Caco-2 (cell line): ENCODE measurements at regions not wholly inside any gene's neighbourhood (a gene's known extent, or its start where the extent isn't known, plus 50 kb on each side); places are given as distances from the start of the nearest gene placed in this dataset.

Source experiments
- BruUV-seq: library from RNA; stranded (reverse); fragments of 400-500 nt; replicated peaks from 2 replicates; lab custom pipeline; 2021; lab: Mats Ljungman, UMichigan
- CTCF ChIA-PET: fragments of 300-600 bp; sonication (Branson Sonifier 250); formaldehyde crosslinking; loops from one replicate; lab custom pipeline; 2022; ENCODE audit warnings: antibody characterized with exemption; lab: Charles Lee
- POLR2A ChIA-PET: fragments of 300-600 bp; sonication (Branson Sonifier 250); formaldehyde crosslinking; loops from one replicate; lab custom pipeline; 2022; ENCODE audit warnings: antibody characterized with exemption; lab: Charles Lee
- DNase-seq, 2 experiments: peaks; one replicate each; pipeline versions ENCODE4 v3.0.0 to v3.0.0-alpha.2; 2020 to 2022
- H3K27me3 ChIP-seq: replicated peaks from 2 replicates; pipeline ENCODE4 v1.6.0; 2011; ENCODE audit warnings: low read length; ENCODE audit not compliant: control insufficient read depth, insufficient read depth
- H3K36me3 ChIP-seq: 2 replicates; pipeline ENCODE4 v1.5.1; 2011; ENCODE audit warnings: low read length; ENCODE audit not compliant: control insufficient read depth, insufficient read depth
- H3K4me1 ChIP-seq: fragments of 250-450 bp; sonication (Bioruptor Pico); 2 replicates; pipeline ENCODE4 v1.5.1; 2020; ENCODE audit warnings: mild to moderate bottlenecking
- H3K4me3 ChIP-seq: 2 replicates; pipeline ENCODE4 v1.5.1; 2011; ENCODE audit warnings: low read depth, mild to moderate bottlenecking, control low read depth, low read length
- H3K9me3 ChIP-seq: fragments of 250-450 bp; sonication (Bioruptor Pico); 2 replicates; pipeline ENCODE4 v1.5.1; 2020; ENCODE audit warnings: mild to moderate bottlenecking, moderate library complexity
- H3K27ac Mint-ChIP-seq: one replicate; pipeline ENCODE4 v1.8.0; 2022; ENCODE audit warnings: mixed read lengths; ENCODE audit not compliant: unreplicated experiment
- H3K27me3 Mint-ChIP-seq: one replicate; pipeline ENCODE4 v1.8.0; 2022; ENCODE audit warnings: mixed read lengths; ENCODE audit not compliant: insufficient read depth, unreplicated experiment
- H3K36me3 Mint-ChIP-seq: one replicate; pipeline ENCODE4 v1.8.0; 2022; ENCODE audit warnings: mild to moderate bottlenecking, mixed read lengths; ENCODE audit not compliant: insufficient read depth, unreplicated experiment
- H3K4me1 Mint-ChIP-seq: one replicate; pipeline ENCODE4 v1.8.0; 2022; ENCODE audit warnings: low read depth, mixed read lengths; ENCODE audit not compliant: unreplicated experiment
- H3K4me3 Mint-ChIP-seq: one replicate; pipeline ENCODE4 v1.8.0; 2022; ENCODE audit warnings: mild to moderate bottlenecking, moderate library complexity, mixed read lengths; ENCODE audit not compliant: unreplicated experiment
- H3K9me3 Mint-ChIP-seq: one replicate; pipeline ENCODE4 v1.8.0; 2022; ENCODE audit warnings: mixed read lengths; ENCODE audit not compliant: unreplicated experiment
- intact Hi-C: fragments of 100-400 bp; cut with micrococcal nuclease; formaldehyde crosslinking; loops from one replicate; pipeline ENCODE4 v1.10.0; 2022; ENCODE audit not compliant: unreplicated experiment
- TF ChIP-seq, protein P1 (sequence below), 2 experiments: fragments of 200-600 bp in 1 of 2; IDR thresholded peaks; 1 replicate in 1 of 2; 2 replicates in 1 of 2; pipeline versions ENCODE4 v1.5.1 to v1.8.0; 2011 to 2022; ENCODE audit warnings: antibody characterized with exemption in 1 of 2, control low read depth in 1 of 2, inconsistent platforms in 1 of 2, low read depth in 1 of 2, low read length in 1 of 2, mild to moderate bottlenecking in 1 of 2, moderate library complexity in 1 of 2; ENCODE audit not compliant: insufficient read depth in 1 of 2, severe bottlenecking in 1 of 2, unreplicated experiment in 1 of 2

DNA sequence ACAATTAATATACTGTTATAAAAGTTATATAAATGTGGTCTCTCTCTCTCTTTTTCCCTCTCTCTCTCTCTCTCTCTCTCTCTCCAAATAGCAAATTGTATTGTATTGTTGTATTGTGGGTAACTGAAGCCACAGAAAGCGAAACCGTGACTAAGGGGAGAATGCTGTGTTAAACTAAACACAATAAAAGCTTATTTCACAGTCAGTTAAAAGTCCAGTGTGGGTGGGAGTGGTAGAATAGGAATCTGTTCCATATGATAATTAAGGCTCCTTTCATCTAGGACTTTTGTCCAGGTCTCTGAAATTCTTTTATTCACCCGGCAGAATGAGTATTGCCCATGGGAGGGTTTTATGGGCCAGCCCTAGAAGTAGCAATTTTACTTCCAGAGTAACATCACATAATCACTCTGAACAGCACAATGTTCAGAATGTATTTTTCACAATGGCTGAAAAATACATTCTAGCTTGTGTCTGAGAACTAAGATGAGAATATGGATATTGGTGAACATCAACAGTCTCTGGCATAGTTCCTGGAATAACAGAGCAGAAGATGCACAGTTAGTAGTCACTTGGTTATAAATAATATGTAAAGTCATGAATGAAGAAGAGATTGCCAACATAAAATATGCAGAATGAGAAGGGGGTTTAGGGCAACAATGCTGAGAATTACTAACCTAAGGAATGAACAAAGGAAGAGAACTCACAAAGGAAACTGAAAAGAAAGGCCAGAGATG, 399.1 kb downstream of the PLCL1 start:
- POLR2A ChIA-PET, result no interaction called here
- Mint-ChIP-seq H3K9me3 (no peaks in the 10 kb centered on the region), H3K36me3 (no peaks in the 10 kb centered on the region), H3K4me3 (no peak overlapping the region), H3K27me3 (peaks cover 5% of the 10 kb centered on the region), H3K4me1 (no peaks in the 10 kb centered on the region), H3K27ac (no peak overlapping the region)
- Histone ChIP-seq H3K4me3 (no peak overlapping the region), H3K9me3 (no peaks in the 10 kb centered on the region), H3K36me3 (no peaks in the 10 kb centered on the region), H3K27me3 (no peaks in the 10 kb centered on the region), H3K4me1 (no peaks in the 10 kb centered on the region)
- CTCF ChIA-PET, result no interaction called here
- no peak for DNase-seq
- BruUV-seq, result no TSS peak
- TF ChIP-seq, protein P1, sequence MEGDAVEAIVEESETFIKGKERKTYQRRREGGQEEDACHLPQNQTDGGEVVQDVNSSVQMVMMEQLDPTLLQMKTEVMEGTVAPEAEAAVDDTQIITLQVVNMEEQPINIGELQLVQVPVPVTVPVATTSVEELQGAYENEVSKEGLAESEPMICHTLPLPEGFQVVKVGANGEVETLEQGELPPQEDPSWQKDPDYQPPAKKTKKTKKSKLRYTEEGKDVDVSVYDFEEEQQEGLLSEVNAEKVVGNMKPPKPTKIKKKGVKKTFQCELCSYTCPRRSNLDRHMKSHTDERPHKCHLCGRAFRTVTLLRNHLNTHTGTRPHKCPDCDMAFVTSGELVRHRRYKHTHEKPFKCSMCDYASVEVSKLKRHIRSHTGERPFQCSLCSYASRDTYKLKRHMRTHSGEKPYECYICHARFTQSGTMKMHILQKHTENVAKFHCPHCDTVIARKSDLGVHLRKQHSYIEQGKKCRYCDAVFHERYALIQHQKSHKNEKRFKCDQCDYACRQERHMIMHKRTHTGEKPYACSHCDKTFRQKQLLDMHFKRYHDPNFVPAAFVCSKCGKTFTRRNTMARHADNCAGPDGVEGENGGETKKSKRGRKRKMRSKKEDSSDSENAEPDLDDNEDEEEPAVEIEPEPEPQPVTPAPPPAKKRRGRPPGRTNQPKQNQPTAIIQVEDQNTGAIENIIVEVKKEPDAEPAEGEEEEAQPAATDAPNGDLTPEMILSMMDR (IDR thresholded peaks at IDR 0.05; ENCODE audit: insufficient read depth in 1 of 2, low read depth in 1 of 2, low read length in 1 of 2, severe bottlenecking in 1 of 2, unreplicated experiment in 1 of 2), result no peak
- intact Hi-C loops, result no loop called here
